ENCODE measurements at regions not wholly inside any gene's neighbourhood (a gene's known extent, or its start where the extent isn't known, plus 50 kb on each side); places are given as distances from the start of the nearest gene placed in this dataset.

DNA sequence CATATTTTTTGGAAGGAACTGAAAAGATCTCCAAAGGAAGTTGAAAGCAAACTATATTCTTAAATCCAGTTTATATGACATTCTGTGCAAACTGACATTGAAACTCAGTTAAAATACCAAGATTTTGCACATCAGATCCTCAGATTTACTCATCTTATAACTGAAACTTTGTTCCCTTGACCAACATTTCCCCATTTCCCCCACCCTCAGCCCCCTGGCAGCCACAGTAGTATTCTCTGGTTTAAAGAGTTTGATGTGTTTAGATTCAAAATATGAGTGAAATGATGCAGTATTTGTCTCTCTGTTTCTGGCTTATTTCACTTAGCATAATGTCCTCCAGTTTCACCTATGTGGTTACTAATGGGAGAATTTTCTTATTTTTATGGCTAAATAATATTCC, 99.2 kb upstream of the ITGA4 start:
- TF ChIP-seq, protein P1, sequence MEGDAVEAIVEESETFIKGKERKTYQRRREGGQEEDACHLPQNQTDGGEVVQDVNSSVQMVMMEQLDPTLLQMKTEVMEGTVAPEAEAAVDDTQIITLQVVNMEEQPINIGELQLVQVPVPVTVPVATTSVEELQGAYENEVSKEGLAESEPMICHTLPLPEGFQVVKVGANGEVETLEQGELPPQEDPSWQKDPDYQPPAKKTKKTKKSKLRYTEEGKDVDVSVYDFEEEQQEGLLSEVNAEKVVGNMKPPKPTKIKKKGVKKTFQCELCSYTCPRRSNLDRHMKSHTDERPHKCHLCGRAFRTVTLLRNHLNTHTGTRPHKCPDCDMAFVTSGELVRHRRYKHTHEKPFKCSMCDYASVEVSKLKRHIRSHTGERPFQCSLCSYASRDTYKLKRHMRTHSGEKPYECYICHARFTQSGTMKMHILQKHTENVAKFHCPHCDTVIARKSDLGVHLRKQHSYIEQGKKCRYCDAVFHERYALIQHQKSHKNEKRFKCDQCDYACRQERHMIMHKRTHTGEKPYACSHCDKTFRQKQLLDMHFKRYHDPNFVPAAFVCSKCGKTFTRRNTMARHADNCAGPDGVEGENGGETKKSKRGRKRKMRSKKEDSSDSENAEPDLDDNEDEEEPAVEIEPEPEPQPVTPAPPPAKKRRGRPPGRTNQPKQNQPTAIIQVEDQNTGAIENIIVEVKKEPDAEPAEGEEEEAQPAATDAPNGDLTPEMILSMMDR (IDR thresholded peaks at IDR 0.05), result no peak
- no peak for TF ChIP-seq POLR2A (IDR thresholded peaks at IDR 0.05)

Measured in stomach (tissue), 4 donors.